GM18505 (cell line): ENCODE measurements at regions not wholly inside any gene's neighbourhood (a gene's known extent, or its start where the extent isn't known, plus 50 kb on each side); places are given as distances from the start of the nearest gene placed in this dataset.
"Not testable (repeated sequence)": the region's sequence is repeated elsewhere in the genome, so short reads cannot be mapped to it uniquely, and the experiment has no call there.

Experiments
- ATAC-seq: cut with Tn5 transposase; IDR thresholded peaks from one replicate; pipeline ENCODE4 v1.9.1; 2021; ENCODE audit not compliant: unreplicated experiment

DNA sequence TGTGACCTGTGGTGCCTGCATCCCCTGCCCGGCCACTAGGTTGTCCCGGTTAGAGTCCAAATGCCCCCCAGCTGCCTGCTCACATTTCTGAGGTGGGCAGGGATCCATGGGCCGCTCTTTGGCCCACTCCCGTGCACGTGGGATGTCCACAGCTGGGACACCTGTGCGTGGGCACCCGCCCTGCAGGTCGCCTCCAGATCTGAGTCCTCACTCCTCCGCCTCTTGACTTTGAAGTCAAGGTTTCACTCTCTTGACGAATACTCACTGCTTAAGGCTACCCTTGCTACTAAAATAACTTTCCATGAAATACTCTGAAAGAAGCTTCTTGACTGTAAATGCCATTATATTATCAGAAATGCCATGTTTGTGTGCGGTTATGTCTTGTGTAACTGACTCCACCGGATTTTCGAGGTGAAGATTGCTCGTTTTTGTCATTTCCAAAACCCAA lies 358.2 kb downstream of the BCL2L11 start:
- peak; percentile 49 for ATAC-seq

DNA sequence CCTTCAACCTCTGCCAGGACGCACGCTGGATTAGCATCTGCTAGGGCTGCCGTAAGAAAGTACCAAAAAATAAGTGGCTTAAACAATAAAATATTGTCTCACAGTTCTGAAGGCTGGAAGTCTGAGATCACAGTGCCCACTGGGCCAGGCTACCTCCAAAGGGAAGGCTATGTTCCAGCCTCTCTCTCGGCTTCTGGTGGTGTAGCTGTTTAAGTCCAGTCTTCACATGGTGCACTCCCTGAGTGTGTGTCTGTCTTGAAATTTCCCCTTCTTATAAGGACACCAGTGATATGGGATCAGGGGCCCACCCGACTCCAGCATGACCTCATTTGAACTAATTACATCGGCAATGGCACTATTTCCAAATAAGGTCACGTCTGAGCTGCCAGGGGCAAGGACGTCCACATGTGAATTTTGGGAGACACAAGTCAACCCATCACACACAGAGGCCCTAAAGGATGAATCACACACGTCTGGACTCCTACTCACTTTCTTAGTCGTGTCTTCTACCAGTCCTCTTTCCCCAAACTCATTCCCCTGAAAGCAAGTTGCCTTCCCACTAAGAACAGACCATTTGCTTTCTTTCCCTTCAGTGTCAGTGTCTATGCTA lies 359.4 kb downstream of the BCL2L11 start:
- ATAC-seq = not testable (repeated sequence)

DNA sequence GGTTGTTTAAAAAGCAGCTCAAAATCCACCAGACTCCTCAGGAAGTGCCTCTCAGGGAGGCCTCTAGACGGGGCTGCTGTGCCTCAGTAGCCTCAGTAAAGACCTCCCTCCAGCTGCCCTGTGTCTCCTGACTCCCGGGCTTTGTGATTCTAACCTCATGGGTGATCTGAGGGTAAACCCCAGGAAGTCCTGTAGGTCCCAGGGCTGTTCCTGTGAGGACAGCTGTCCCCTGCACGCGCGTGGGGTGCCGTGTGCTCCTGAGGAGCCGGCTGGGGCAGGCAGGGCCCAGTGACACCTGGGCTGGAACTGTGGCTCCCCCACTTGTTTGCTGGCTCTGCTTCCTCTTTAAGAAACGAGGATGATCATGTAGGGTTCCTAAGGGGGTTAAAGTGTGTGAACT lies 359.9 kb downstream of the BCL2L11 start:
- not testable (repeated sequence) for ATAC-seq

DNA sequence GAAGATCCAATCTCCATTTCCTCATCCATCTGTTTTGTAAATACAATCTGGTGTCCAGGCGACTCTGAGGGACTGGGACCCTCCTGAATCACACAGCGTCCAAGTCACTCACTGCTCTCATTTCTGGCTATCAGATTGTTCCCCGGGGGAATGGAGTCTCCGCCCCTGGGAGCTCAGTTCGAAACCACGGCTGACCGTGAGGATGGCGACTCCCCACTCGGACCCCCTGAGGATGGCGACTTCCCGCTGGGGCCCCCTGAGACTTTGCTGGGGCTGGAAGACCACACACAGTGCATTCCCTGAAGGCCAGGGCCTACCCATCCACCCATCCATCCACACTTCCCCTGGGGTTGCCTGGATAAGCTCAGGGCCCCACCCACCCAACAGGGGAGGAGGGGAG lies 360.5 kb downstream of the BCL2L11 start:
- not testable (repeated sequence) for ATAC-seq

DNA sequence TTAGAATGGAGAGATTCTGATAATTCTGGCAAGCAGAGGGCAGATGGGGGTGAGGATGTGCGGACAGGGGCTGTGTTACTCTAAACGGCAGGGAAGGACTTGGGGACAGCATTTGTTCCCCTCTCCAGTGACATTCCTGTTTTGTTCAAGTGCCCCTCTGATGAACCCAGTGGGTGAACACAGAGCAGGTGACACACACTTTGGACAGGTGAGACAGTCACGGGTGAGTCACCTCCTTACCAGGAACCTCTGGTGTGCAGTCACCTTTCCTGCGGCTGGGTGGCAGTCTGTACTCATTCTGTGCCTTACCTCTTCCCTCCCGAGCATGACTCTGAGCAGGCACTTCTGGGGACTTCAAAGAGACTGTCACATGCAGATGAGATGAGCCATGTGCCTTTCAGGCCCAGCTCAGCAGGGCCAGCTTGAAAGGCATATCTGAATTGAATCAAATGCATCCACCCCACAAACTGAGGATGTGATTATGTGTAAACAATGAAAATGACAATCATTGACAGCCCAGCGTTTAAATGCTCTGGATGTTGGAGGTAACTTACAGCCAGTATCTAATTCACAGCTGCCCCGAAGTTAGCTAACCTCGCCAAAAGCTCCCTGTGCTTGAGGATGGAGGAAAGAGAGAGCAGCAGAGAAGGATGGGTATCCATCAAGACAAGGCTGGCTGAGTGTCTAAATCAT lies 362.4 kb downstream of the BCL2L11 start:
- ATAC-seq = peak; percentile 74

DNA sequence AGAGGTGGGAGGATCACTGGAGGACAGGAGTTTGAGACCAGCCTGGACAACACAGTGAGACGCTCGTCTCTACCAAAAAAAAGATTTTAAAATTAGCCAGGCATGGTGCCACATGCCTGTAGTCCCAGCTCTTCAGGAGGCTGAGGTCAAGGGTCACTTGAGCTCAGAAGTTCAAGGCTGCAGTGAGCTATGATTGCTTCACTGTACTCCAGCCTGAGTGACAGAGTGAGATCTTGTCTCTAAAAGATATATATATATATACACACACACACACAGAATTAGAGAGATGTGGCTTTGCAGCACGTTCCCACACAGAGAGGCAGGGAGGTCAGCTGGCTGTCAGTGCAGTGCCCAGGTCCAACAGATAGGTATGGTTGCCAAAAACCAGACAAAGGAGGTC lies 363.4 kb downstream of the BCL2L11 start:
- ATAC-seq = not testable (repeated sequence)

DNA sequence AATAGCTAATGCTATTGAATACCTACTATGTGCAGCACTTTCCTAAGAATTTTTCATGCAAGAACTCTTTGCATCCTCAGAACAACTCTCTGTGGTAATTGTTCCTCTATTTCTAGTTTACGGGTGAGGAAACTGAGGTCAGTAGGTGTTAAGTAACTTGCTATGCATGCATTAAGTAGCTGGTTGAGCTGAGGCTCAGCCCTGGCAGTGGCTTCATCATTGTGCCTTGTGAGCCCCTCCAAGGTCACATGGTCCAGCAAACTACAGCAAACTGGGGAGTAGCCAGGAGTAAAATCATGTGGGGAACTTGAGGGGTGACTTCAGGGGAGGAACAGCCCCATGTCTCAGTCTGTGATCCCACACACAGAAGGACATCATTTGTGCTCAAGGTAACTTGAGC lies 365.2 kb downstream of the BCL2L11 start:
- ATAC-seq = not testable (repeated sequence)

DNA sequence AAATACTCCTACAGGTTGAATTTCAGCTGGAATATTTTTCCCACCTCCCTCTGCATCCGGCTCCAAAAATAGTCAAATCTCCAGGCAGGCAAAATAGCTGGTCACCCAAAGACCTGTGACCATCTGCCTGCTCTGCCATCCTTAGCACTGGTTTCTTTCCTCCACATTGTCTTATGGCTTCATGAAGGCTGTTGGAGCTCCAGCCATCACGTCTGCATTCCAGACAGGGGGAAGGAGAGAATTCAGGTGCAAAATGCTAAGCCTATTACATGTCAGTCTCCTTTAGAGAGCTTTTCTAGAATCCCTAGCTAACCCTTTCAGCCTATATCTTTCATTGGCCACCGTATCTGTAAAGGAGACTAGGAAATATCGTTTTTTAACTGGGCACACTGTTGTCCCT lies 367.7 kb downstream of the BCL2L11 start:
- not testable (repeated sequence) for ATAC-seq

DNA sequence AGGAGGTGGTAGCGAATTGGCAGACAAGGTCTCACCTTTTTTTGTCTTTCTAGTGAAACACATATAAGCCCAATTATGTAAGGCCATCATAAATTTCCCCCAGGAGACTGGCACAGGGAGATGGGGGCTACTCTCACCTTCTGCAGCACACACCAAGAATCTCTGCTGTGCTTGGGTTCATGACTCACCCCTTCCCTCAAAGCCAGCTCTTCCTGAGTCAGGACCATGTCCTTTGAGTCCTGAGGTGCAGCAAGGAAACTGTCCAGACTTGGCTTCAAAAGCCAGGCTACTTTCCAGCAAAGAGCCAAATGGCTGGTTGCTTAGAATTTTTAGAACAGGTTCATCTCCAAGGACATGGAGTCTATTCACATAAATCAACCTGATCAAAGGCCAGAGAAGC lies 368.7 kb downstream of the BCL2L11 start:
- ATAC-seq = not testable (repeated sequence)

DNA sequence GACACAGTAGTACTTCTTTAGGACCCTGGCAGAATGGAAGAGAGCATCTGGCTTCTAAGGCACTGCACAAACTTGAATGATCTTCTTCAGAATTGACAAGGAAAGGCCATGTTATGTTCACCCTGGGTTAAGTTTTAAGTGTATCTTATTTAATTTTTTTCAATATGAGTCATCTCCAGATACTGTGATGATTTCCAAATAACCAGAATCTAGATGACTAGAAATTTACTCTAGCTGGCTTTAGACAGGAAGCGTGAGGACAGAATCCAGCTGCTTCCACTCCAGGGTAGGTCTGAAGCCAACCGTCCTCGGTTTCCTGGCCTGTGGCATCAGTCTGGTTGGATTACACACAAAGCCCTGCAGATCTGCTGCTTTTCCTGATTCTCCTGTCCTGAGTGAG lies 370.5 kb downstream of the BCL2L11 start:
- ATAC-seq = not testable (repeated sequence)

DNA sequence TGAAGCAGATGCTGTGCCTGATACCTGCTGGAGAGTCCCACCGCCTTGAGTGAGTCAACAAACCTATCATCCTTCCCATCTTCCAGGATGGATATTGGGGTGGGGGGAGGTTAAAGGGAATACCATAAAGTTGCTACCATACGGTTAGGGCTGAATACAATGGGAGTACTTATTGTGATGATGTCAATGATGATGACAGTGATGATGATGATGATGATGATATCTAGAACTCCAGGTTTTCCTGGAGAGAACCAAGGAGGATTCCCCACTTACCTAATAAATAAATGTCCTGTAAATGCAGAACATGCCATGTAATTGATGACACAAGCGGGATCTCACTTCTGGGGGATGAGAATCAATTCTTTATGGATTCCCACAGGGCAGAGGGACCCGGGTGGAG lies 370.9 kb downstream of the BCL2L11 start:
- not testable (repeated sequence) for ATAC-seq

DNA sequence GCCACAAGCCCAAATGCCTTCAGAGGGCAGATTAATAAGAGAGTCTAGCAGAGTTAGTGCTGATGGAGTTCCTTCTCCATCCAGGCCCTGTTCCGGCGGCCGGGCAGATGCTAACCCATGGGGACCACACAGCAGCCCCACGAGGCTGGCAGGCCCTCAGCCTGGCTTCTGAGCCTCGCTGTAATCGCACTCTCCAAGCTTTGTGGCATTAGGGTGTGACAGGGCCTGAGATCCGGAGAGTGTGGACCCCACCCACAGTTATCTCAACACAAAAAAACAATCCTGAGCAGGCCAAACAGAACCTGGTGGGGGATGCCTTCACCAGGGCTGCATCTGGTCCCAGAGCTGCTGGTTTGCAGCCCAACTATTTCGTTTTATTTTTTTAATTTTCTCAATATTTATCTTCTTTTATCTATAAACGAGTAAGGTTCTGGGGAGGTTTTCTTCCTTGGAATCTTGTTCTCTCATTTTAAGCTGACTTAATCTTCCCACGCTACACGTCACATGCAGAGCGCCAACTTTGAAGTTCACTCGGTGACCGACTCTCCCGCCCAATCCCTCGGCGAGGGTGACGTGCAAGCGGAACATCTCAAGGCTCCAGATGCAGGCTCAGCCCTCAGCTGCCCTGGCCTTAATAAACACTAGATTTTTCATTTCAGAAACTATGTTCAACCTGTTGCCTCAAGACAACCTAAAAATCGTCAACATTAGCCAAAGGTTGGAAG lies 372.4 kb downstream of the BCL2L11 start:
- not testable (repeated sequence) for ATAC-seq

DNA sequence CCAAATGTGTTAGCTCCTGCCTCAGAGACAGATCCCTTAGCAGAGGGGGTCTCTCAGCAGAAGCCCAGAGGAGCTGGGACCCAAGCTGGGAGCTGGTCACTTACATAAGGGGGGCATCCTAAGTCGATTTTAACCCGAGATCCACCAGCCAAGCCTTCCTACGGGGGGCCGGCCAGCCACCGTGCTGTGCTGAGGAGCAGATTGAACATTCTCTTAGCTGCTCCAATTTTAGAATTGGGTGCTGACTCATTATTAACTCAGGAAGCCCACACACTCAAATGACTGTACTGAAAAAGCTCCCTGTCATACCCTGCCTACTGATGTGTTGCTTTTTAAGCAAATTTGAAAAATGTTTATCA lies 373.0 kb downstream of the BCL2L11 start:
- ATAC-seq = peak; percentile 71

DNA sequence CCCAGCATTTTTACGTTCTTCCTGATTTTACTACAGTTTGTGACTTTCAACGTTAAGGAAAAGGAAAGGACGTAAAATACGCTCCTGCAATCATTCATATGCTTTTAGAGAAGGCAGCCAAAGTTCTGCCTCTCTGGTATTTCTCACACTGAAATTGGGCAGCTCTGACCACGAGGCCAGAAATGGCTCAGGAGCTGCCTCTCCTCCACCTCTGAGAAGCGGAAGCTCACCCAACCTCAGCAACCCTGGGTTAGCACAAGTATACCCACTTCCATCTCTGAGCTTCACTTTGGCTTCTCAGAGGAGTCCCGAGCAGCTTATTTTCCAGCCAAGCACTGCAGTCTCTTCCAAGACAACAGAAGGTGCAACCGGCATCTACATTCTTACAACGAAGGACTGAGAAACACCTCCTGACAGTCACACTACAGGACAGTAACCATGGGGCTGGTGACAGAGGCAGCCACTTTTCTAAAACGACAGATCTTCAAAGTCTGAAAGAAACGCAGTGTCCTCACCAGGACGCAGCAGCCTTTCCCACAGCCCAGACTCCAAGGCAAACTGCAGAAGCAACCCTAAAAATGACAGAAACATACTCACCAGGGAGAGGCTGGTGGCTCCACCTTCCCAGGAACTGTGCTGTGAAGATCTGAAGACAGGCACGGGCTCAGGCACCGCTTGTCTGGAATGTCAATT lies 373.7 kb downstream of the BCL2L11 start:
- ATAC-seq = not testable (repeated sequence)

DNA sequence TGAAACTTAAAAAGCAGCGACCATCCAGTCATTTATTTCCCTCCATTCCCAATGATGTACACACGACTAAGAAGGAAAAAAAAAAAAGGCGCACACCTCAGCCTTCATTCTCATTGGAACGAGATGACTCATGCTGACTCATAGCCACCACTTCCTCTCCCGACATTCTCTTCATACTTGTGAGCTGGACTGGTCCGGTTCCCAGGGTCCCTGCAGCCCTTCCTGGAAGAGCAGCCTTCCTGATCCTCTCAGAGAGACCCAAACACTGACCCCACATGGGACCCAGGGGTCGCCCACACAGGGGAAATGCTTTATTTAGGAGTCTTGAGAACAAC lies 374.2 kb downstream of the BCL2L11 start:
- ATAC-seq = not testable (repeated sequence)

DNA sequence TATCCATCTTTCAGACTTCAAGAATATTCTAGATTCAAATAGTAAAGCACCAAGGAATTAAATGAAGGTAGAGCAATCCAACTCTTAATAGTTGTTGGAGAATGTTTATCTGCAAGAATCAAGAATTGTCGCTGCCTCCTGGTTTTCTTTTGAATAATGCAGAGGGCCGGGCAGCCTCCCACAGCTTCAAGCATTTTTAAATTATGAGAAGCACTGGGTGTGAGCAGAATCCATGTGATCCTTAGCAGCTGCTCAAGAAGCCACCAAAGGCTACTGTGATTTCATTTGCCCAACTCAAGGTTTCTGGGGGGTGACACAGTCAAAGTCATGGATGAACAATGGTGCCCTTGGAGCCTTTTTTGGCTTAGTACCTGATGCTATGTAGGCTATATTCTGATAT lies 374.9 kb downstream of the BCL2L11 start:
- ATAC-seq = not testable (repeated sequence)

DNA sequence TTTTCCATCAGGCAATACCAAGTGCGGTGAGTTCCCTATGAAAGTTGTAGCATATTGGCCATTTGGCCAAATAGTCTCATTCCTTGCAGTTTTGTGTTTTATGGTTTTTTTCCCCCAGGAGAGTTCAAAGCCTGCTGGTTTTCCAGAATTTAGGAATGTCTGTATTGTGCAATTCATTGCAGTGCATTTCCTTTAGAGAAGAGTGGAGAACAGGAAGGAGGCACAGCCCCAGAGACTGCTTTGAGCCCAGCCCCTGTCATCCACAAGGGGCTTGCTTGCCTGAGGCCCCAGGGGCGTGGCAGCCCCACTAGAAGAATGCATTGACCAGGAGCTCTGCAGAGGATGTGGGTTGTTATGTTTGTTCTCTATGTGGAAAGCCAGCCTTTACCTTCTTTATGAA lies 375.5 kb downstream of the BCL2L11 start:
- ATAC-seq = not testable (repeated sequence)

DNA sequence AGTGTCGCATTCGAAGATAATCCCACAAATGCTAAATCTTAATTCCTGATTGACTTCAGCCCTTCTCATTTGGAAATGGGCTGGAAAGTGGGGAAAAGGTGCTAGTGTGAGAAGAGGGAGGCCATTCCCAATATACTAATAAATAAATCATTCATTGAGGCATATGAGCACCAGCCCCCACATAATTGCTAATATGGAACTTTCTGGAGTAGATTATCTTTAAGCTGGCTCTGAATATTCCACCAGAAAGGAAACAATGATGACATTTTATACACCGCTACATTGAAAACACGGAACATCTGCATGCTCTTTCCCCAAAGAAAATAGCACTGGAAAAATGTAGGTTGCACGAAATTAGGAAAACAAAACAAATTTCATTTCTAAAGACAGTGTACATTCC lies 376.1 kb downstream of the BCL2L11 start:
- not testable (repeated sequence) for ATAC-seq

DNA sequence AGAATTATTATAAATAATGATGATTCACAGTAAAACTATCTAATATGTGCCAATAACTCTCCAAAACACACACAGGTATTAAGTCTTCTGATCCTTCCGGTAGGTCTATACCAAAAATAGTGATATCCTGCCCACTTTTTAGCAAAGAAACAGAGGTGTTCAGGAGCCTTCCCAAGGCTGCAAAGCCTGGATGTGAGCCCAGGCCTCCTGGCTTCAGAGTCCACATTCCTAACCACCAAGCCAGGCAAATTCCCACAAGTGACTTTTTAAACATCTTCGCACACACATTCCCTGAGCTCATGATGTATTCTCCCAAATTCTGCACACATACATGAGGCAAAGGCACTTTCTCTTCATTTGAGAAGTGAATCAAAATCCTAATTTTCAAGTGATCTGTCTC lies 376.6 kb downstream of the BCL2L11 start:
- not testable (repeated sequence) for ATAC-seq

DNA sequence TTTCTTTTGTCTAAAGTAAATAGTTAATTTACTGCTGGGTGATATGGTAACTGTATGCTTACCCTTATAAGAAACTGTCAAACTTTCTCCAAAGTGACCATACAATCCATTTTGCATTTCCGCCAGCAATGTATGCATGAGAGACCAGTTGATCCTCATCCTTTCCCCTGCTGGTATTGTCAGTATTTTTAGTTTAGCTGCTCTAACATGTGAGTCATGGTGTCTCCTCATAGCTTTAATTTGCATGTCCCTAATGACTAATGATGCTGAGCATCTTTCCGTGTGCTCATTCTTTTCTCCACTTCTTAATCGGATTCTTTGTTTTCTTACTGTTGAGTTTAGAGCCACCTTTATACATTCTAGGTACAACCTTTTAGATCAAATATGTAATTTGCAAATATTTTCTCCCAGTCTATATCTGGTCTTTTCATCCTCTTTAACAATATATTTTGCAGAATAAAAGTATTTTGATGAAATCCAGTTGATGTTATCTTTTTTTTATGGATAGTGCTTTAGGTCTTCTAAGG lies 379.9 kb downstream of the BCL2L11 start:
- ATAC-seq = not testable (repeated sequence)
